KG1 (cell line): ENCODE measurements at regions not wholly inside any gene's neighbourhood (a gene's known extent, or its start where the extent isn't known, plus 50 kb on each side); places are given as distances from the start of the nearest gene placed in this dataset.
"Not testable (repeated sequence)": the region's sequence is repeated elsewhere in the genome, so short reads cannot be mapped to it uniquely, and the experiment has no call there.

Experiments
- DNase-seq: peaks from one replicate; lab custom pipeline; 2025; lab: John Stamatoyannopoulos, UW

- DNase-seq = no peak
Measured at GRCh38 chr13:58908019-58908679, 1255.6 kb downstream of the DIAPH3 start.

- no peak for DNase-seq
Measured at GRCh38 chr13:58919551-58919950, 1244.2 kb downstream of the DIAPH3 start.

- DNase-seq = no peak
Measured at GRCh38 chr13:58921129-58921528, 1242.6 kb downstream of the DIAPH3 start.

- no peak for DNase-seq
Measured at GRCh38 chr13:58926858-58927257, 1236.9 kb downstream of the DIAPH3 start.

- no peak for DNase-seq
Measured at GRCh38 chr13:58933475-58933874, 1230.3 kb downstream of the DIAPH3 start.

- DNase-seq = no peak
Measured at GRCh38 chr13:58935689-58936088, 1228.0 kb downstream of the DIAPH3 start.

GRCh38 chr13:58946274-58946673 lies 1217.5 kb downstream of the DIAPH3 start:
- DNase-seq = no peak

GRCh38 chr13:58949646-58950045 lies 1214.1 kb downstream of the DIAPH3 start:
- no peak for DNase-seq

- DNase-seq = no peak
Measured at GRCh38 chr13:58950911-58951310, 1212.8 kb downstream of the DIAPH3 start.

- no peak for DNase-seq
Measured at GRCh38 chr13:58953638-58954037, 1210.1 kb downstream of the DIAPH3 start.

GRCh38 chr13:58955546-58956385 lies 1208.0 kb downstream of the DIAPH3 start:
- no peak for DNase-seq

- not testable (repeated sequence) for DNase-seq
Measured at GRCh38 chr13:58958097-58958496, 1205.6 kb downstream of the DIAPH3 start.

GRCh38 chr13:58960888-58961287 lies 1202.8 kb downstream of the DIAPH3 start:
- DNase-seq = no peak

GRCh38 chr13:58963321-58963720 lies 1200.4 kb downstream of the DIAPH3 start:
- DNase-seq = no peak

- DNase-seq = no peak
Measured at GRCh38 chr13:58964048-58964447, 1199.7 kb downstream of the DIAPH3 start.

GRCh38 chr13:58977085-58977484 lies 1186.6 kb downstream of the DIAPH3 start:
- DNase-seq = no peak

GRCh38 chr13:58978331-58978730 lies 1185.4 kb downstream of the DIAPH3 start:
- DNase-seq = no peak

- DNase-seq = no peak
Measured at GRCh38 chr13:58979851-58980250, 1183.9 kb downstream of the DIAPH3 start.

GRCh38 chr13:58985845-58986244 lies 1177.9 kb downstream of the DIAPH3 start:
- no peak for DNase-seq

GRCh38 chr13:58989556-58989955 lies 1174.2 kb downstream of the DIAPH3 start:
- DNase-seq = no peak

- DNase-seq = no peak
Measured at GRCh38 chr13:58991826-58992477, 1171.8 kb downstream of the DIAPH3 start.

- no peak for DNase-seq
Measured at GRCh38 chr13:58992478-58993042, 1171.2 kb downstream of the DIAPH3 start.

GRCh38 chr13:58994077-58994476 lies 1169.7 kb downstream of the DIAPH3 start:
- no peak for DNase-seq
